ENCODE measurements at regions not wholly inside any gene's neighbourhood (a gene's known extent, or its start where the extent isn't known, plus 50 kb on each side); places are given as distances from the start of the nearest gene placed in this dataset.

DNA sequence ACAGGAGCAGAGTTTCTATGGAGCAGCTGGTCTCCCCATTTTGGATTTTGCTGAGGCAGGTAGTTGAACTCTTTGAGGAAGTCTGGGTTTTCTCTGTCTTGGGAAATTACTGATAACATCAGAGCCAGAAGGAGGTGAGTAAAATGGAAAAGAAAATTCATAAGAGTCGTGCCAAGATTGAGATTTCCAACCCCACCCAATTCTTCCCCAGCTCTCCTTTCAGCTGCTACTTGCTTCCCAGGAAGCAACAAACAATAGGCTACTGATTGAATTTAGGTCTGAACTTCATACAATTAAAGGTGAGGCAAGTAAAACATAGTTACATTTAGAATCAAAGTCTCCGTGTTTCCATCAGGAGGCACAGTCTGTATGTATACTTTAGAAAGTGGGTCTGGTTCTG is 54.6 kb upstream of the EOLA2 start:
- H3K4me1 ChIP-seq, result no peaks in the 10 kb centered on the region
- no peaks in the 10 kb centered on the region for H3K9me3 ChIP-seq
- no peaks in the 10 kb centered on the region for H3K36me3 ChIP-seq
- H3K27me3 ChIP-seq, result no peaks in the 10 kb centered on the region
- H3K4me3 ChIP-seq (ENCODE audit: low read depth, low read length), result no peak overlapping the region
- no peak for DNase-seq
- TF ChIP-seq, protein P1, sequence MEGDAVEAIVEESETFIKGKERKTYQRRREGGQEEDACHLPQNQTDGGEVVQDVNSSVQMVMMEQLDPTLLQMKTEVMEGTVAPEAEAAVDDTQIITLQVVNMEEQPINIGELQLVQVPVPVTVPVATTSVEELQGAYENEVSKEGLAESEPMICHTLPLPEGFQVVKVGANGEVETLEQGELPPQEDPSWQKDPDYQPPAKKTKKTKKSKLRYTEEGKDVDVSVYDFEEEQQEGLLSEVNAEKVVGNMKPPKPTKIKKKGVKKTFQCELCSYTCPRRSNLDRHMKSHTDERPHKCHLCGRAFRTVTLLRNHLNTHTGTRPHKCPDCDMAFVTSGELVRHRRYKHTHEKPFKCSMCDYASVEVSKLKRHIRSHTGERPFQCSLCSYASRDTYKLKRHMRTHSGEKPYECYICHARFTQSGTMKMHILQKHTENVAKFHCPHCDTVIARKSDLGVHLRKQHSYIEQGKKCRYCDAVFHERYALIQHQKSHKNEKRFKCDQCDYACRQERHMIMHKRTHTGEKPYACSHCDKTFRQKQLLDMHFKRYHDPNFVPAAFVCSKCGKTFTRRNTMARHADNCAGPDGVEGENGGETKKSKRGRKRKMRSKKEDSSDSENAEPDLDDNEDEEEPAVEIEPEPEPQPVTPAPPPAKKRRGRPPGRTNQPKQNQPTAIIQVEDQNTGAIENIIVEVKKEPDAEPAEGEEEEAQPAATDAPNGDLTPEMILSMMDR (IDR thresholded peaks at IDR 0.05; ENCODE audit: low read depth, low read length), result no peak

DNA sequence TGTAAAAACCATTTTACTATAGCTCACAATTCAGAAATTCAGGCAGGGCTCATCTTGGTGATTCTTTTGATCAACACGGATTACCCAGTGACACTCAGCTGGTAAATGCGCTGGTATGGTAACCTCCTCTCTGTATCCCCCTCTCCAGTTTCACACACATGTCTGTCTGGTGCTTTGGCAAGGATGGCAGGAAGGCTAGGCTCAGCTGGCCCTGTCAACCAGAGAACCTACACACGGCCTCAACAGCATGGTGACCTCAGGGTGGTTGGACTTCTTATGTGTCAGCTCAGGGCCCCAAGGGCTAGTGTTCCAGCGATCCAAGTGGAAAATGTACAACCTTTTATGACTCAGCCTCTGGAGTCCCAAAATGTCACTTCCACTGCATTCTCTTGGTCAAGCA is 55.7 kb upstream of the EOLA2 start:
- Histone ChIP-seq H3K4me3 (ENCODE audit: low read depth, low read length) (no peak overlapping the region), H3K27me3 (no peaks in the 10 kb centered on the region), H3K9me3 (no peaks in the 10 kb centered on the region), H3K36me3 (no peaks in the 10 kb centered on the region), H3K4me1 (no peaks in the 10 kb centered on the region)
- TF ChIP-seq, protein P1 (IDR thresholded peaks at IDR 0.05; ENCODE audit: low read depth, low read length), result no peak
- no peak for DNase-seq

DNA sequence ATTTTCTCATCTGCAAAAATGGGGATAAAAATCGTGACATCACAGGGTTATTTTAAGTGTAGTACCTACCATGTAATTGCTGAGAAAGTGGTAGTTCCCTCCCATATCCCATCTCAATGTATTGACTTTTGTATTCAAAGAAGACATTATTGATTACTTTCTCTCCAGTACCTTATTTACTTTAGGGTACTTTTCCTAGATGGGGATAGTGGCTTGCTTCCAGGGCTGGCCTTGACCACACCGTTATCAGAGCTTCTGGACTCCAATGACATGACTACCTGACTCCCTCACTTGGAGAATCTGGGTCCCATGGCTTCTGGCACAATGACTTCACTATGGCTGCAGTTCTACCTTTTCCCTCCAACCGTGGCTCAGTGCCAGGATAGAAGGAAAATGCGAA is 58.2 kb upstream of the EOLA2 start:
- TF ChIP-seq, protein P1 (IDR thresholded peaks at IDR 0.05; ENCODE audit: low read depth, low read length), result no peak
- H3K9me3 ChIP-seq, result no peaks in the 10 kb centered on the region

DNA sequence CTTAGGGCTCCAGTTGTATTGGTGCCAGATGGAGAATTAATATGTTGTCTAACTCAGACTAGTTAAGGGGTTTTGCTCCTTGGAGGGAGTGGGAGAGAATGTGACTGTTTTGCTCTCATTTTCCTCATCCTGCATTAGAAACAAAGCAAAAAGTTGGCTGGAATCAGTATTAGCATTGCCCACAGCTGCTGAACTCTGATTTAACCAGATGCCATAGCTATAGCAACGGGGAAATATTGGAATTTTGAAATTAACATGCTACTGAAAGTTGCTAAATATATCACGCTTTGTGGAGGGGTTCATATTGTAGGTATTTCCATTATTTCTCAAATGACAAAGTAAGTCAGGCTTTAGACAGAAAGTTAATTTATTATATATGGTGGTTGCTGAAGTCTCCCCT is 66.7 kb upstream of the EOLA2 start:
- TF ChIP-seq, protein P1 (IDR thresholded peaks at IDR 0.05; ENCODE audit: low read depth, low read length), result no peak
- Histone ChIP-seq H3K27me3 (no peaks in the 10 kb centered on the region), H3K36me3 (no peaks in the 10 kb centered on the region), H3K9me3 (no peaks in the 10 kb centered on the region), H3K4me3 (ENCODE audit: low read depth, low read length) (no peak overlapping the region), H3K4me1 (no peaks in the 10 kb centered on the region)
- DNase-seq, result no peak

More for the DNA sequence above, 58.2 kb upstream of the EOLA2 start:
- H3K4me3 ChIP-seq (ENCODE audit: low read depth, low read length), result no peak overlapping the region
- H3K4me1 ChIP-seq, result no peaks in the 10 kb centered on the region
- H3K36me3 ChIP-seq, result no peaks in the 10 kb centered on the region
- H3K27me3 ChIP-seq, result no peaks in the 10 kb centered on the region
- no peak for DNase-seq

DNA sequence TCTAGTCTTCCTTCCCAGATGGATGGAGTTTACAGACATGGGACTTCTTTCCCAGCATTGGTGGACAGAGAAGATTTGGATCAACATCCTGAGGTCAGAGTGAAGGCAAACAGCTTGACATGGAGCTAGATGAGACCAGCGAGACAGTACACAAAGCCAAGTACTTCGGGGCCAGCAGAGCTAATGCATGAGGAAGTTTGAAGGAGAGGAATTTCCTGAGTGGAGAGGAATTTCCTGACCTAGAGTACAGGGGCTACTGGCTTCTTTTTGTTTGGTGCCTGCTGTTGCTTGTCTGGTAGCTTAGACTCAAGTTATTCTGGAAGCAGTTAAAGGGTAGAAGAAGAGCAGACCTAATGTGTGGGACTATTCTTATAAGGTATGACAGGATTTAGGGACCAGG is 69.1 kb upstream of the EOLA2 start:
- H3K9me3 ChIP-seq, result no peaks in the 10 kb centered on the region
- H3K36me3 ChIP-seq, result no peaks in the 10 kb centered on the region
- TF ChIP-seq, protein P1 (IDR thresholded peaks at IDR 0.05; ENCODE audit: low read depth, low read length), result no peak
- H3K27me3 ChIP-seq, result no peaks in the 10 kb centered on the region
- H3K4me3 ChIP-seq (ENCODE audit: low read depth, low read length), result no peak overlapping the region
- no peak for DNase-seq
- no peaks in the 10 kb centered on the region for H3K4me1 ChIP-seq

DNA sequence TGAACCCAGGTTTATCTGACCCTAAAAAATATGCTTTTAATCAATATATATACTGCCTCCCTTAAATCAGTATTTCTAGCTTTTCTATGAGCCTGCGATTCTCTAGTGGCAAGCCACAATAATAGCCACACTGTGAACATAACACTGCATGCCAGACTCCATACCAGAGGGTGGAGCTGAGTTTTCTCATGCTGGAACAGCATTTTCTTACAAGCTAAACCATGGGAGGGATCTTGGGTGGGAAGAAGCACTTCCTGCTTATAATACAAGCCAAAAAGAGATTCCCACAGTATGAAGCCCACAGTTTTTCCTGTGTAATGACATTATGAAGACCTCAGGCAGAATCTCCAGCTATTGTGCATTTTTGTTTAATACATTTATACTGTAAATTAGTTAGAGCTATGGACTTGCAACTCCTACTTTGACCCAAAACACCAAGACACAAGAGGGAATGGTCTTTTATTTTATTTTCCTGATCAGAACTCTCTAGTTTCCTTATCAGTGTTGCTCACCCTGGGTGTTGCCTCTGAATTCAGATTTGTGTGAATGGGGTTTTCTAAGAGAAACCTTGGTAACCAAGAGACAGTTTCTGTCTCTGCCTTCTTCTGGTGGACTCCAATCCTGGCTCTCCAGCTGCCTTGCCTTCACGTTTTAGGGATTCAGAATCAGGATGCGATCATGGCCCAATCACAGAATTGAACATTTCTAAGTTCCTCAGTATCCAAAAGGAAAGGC is 74.5 kb upstream of the EOLA2 start:
- TF ChIP-seq, protein P1 (IDR thresholded peaks at IDR 0.05; ENCODE audit: low read depth, low read length), result no peak
- H3K36me3 ChIP-seq, result no peaks in the 10 kb centered on the region

More for the DNA sequence above, 74.5 kb upstream of the EOLA2 start:
- Histone ChIP-seq H3K4me1 (no peaks in the 10 kb centered on the region), H3K9me3 (no peaks in the 10 kb centered on the region), H3K27me3 (no peaks in the 10 kb centered on the region), H3K4me3 (ENCODE audit: low read depth, low read length) (no peak overlapping the region)
- DNase-seq, result no peak
